NCI-H2081 (cell line): ENCODE measurements at regions not wholly inside any gene's neighbourhood (a gene's known extent, or its start where the extent isn't known, plus 50 kb on each side); places are given as distances from the start of the nearest gene placed in this dataset.
"Not testable (repeated sequence)": the region's sequence is repeated elsewhere in the genome, so short reads cannot be mapped to it uniquely, and the experiment has no call there.

ENCODE experiments used
- DNase-seq, 2 experiments: peaks; one replicate each; lab custom pipeline; 2025; lab: John Stamatoyannopoulos, UW

DNA sequence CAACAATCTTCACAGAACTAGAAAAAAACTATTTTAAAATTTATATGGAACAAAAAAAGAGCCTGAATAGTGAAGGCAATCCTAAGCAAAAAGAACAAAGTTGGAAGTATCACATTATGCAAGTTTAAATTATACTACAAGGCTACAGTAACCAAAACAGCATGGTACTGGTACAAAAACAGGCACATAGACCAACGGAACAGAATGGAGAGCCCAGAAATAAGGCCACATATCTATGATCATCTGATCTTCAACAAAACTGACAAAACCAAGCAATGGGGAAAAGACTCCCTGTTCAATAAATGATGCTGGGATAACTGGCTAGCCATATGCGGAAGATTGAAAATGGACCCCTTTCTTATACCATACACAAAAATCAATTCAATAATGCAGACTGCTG is 74.4 kb upstream of the RTN4 start:
- not testable (repeated sequence) for DNase-seq

DNA sequence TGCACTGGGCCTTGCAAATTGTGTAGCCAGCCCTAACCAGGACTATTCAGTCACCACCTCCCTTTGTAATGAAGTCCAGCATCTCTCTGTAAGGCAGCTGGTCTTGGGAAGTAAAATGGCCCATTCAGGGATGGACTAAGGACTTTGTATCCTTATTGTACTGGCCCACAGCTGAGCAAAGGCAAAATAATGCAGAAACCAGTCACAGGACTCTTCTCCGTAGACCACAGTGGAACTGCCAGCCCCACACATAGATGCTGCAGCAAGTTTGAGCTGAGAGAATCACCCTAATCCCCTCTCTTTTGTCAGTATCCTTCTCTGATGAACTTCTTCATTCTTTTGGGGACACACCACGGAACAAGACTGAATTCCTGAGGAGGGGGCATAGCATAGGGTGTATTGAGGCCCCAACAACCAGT is 73.6 kb upstream of the RTN4 start:
- no peak for DNase-seq

DNA sequence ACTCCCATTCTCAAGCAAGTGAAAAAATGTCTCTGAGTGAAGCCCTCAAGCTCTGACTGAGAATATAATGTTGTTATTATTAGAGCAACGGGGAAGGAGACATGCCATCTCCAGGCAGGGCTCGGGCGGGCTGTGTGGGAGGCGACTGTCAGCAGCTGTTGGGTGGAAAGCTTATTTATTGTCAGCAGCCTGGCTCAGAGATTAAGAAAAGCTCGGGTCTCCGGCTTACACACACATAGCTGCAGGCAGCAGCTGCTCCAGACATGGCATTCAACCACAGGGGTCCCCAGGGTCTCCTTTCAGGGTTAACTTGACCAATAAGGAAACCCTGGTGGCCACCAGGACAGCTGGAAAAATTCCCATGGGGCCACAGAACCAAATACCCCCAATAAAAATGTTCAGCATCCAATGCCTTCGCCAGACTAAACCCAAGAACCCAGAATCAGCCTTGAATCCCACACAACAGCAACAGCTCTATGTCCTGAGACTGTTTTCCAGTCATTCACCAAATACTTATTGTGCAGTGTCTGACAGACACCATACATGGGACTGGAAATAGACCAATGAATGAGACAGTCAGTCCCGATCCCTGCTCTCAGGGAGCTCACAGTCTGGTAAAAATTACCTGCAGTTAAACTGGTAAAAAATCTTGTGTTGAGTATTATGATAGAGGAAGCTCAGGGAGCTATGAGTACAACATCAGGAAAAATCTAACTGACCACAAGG is 70.5 kb upstream of the RTN4 start:
- DNase-seq = no peak

DNA sequence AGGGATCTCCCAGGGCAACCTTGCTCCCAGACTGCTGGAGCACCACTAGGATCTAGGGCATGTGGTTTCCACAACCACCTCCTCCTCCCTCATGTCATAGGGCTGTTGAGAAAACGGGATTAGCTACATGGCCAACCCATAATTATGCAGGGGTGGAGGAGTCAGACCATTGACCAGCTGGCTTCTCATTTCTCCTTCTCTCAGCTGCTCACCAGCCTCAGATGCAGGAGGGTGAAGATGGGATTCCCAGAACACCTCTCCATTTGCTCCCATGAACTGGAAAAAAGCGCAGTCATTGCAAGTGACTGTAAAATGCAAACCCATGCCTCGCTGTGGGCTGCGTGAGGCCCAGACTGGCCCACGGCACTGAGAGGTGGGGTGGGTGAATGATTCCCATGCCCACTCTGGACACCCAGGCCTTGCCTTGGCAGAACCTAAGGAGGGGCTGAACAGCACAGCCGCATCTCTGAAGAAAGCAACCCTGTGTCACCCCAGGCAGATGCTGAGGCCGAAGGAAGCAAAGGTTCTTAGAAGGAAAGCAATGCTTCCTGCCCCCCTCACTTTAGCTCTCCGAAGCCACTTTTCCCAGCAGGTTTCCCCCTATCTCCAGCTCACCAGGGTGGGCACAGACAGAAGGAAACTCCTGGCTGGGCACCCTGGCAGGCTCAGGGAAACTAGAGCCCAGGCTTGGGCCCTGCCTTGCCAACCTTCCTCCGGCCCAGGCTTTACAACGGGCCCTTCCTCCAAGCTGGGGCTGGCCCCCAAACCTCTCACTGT is 69.6 kb upstream of the RTN4 start:
- DNase-seq = no peak

DNA sequence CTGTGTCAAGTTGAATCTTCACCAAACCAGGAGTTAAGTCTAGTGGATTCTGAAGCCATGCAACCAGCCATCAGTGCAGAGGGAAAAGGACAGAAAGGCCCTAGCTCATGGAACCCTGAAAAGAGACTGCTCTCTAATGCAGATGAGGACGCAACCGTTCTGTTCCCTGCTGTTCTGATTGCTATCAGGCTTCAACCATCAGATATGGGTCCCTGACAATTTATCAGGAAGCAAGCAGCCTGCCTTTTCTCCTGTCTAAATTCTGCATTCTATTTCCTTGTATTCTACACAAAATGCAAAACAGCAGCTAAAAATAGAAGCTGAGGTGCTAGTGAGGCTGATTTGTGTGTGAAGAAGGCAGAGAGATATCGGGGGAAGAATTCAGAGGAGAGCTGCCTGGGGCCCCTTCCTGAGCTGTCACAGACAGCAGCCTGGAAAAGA is 68.4 kb upstream of the RTN4 start:
- DNase-seq = no peak

DNA sequence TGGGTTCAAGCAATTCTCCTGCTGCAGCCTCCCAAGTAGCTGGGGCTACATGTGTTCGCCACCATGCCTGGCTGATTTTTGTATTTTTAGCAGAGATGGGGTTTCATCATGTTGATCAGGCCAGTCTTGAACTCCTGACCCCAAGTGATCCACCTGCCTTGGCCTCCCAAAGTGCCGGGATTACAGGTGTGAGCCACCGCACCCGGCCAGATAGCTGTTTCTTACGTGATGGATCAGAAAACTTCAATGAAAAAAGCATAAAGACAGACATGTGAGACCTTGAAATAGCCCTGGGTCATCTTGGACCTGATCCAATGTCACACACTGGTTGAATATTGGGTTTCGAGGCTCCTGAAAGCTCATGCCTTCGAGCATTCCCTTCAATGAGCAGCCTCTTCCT is 66.7 kb upstream of the RTN4 start:
- DNase-seq = no peak

DNA sequence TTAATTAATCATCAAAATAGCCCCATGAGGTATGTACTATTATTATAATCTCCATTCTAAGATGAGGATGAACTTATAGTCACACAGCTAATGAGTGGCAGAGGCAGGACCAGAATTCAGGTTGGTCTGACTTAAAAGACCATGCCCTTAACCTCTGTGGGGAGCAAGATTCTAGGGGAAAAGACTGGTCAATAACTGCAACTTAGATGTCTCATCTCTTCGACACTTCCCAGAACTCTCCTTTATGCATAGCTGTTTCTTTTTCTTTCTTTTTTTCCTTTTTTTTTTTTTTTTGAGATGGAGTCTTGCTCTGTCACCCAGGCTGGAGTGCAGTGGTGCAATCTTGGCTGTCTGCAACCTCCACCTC is 66.3 kb upstream of the RTN4 start:
- DNase-seq = no peak

DNA sequence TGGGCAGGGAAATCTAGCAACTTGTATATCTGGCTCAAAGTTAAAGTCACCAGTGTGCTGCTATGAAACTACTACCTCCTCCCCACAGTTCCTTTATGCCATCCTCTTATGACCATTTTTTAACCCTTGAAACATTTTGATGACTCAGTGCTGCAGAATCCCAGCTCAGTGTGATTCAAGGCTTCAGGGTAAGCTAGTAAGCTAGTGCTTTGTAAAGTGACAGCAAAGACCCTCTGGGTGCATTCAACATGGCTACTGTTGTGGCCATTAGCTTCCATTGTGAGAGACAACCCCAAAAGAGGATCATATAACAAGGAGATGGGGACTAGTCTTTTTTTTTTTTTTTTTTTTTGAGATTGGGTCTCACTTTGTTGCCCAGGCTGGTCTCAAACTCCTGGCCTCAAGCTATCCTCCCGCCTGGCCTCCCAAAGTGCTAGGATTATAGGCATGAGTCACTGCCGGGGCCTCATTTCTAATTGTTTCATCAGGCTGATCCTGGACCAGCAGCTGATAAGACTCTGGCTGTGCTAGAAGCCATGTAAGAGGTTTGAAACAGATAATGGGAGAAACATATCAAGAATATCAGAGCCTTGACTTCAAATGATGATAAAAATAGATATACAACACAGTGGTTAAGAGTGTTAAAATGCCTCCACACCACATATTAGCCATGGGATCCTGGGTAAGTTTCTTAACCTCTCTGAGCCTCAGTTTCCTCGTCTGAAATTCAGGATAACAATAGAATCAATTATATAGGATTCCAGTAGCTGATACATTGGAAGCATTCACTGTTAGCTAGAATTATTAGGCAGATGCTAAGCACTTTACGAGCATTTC is 65.7 kb upstream of the RTN4 start:
- DNase-seq = no peak

DNA sequence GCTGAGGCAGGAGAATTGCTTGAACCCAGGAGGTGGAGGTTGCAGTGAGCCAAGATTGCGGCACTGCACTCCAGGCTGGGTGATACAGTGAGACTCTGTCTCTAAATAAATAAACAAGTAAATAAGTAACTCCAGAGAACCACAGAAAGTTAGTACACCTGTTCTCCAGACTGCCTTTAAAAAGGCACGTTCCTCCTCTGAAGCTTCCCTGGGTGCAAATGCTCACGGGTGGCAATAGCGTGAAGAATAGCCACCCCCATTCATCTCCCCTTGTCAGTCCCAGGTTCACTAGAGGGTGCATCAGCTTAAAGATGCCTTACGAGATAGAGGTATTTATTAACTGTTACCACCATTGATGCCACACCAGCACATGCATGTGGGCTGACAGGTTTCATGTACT is 64.3 kb upstream of the RTN4 start:
- DNase-seq = no peak

DNA sequence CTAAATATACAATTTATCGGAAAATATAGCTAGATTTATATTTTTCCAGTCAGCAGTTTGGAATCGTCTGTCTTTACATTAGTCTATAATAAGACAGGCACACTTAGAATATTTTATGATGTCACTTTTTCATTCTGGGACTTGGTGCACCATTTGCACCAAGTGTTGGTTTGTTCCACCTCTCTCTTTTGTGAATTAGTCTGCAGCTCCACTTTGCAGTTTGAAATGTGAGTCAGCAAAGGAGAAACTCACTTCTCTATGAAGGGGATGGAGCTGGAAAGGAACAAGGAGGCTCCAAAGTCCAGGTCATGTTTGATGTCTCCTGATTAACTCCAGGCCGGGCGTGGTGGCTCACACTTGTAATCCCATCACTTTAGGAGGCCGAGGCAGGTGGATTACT is 63.8 kb upstream of the RTN4 start:
- DNase-seq = no peak

DNA sequence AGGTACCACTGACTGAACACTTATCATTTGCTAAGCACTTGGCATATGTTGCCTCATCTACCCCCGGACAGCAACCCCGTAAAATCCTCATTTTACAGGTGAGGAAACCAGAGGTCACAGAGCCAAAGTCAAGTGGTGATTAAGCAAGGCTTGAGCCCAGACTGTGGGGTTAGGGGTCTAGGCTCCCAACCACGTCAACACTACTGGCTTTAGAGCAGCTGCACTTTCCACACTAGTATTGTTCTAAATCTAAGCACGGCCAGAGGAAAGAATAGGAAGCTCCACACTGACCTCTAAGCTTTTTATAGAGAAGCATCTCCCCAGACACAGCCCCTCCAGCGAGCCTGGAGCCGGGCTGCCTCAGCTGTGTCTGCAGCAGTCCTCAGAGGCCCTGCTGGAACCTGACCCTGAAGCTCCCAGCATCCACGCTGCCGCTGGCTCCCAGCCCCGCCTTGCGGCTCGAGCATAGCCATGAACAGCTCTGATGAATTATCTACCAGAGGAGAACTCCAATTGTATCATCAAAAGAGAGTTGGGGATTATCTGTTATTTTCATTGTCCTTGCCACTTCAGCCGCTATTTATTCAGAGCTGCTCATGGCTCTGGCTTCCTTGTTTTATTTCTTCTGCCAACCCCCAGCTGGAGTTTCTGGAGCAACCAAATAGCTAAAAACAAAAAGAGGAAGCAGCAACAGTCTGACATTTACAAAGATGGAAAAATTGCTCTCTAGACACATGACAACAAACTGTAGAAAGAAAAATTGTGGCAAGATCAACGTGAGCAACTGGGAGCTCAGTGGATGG is 62.2 kb upstream of the RTN4 start:
- no peak for DNase-seq

DNA sequence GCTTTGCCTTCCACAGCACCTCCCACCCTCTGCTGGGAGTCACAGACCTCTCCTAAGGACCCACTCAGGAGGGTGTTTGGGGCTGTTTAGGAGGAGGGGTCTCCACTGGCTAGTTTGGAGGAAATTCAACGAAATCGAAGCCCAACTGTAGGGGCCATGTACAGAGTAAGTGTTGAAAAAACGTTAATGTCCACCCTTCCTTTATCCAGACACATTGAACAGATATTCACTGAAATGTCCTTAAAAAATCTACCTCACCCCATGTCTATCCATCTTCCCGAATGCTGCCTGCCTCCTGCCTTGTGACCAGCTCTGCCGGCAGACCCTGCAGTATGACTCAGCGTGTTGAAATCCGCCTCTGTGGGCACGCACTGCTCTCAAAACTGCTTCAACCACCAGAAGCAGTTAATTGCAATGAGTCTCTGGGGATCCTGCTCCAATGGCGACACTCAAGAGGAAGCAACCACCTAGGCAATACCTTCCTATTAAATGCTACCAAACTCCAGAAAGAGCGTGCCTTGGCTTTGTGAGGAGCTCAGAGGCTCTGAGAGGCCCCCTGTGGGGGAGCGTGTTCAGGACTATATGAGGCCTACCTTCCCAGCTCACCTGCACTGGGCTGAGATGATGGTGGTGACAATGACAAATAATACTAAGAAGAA is 61.4 kb upstream of the RTN4 start:
- DNase-seq = peak; percentile 15 to 42

DNA sequence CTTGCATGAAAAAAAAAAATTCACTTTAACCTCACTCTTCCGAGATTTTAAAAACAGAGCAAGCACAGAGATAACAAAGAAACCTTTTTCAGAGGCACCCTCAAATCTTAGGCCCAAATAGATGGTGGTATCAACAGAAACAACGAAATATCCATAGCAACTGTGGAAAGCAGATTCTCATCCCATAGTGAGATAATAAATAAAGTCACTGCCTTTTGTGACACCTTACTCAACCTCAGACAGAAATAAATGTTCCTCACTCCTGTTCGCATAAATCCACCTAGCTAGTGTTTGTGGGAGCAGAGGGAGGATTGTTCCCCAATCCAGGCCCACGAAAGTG is 60.9 kb upstream of the RTN4 start:
- DNase-seq = no peak

DNA sequence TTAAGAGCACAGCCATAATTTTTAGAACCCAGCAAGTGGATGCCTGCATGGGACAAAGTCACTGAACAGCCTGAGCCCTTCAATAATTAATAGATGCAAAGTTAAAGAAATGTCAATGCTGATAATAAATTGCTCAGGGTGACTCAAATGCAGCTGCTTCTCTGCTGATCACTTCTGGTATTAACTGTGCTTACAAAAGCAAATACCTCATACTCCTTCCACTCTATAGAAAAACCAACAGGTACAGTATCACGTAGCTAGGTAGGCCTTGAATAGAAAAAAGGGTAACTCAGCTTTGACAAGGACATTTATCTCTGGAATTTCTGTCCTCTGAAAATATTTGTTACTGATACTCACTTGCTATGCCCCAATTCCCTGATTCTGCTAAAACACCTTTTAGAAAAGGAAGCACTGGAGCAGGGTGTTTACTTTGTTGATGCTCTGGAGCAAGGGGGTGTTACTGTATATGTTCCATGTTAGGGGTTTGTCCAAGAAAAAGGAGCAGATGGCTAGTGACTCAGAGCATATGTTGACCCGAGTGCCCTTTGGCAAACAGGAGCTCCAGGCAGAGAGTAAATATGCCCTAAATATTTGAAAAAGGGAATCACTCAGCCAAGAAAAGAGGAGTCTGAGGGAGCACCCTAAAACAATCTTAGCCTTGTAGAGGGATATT is 59.1 kb upstream of the RTN4 start:
- DNase-seq = peak; percentile 20 to 75

DNA sequence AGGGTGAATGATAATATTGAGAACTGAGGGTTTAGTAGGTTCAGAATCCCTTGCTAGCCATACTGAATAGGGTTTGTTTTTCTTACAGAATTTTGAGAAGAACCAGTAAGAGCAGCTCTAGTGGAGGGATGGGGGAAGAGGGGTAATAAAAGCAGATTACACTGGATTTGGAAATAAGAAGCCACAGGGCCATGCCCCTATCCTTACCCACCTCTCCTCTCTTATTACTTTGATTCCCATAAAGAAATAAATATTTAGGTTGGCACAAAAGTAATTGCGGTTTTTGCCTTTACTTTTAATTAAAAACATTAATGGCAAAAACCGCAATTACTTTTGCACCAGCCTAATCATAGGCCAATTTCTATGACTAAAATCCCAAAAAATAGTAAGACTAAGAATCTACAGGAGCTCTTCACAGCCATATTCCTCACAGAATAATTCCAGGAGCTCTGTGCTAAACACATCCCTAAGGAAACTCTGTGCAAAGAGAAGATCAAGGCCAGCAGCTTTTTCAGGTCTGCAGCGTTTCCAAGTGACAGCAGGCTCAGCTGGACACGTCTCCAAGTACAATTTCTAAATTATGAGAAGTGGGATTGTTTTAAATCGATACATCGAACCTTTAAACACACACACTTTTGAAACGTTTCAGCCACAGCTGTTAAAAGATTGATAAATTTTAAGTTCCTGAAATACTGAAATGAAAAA is 58.4 kb upstream of the RTN4 start:
- DNase-seq = no peak

DNA sequence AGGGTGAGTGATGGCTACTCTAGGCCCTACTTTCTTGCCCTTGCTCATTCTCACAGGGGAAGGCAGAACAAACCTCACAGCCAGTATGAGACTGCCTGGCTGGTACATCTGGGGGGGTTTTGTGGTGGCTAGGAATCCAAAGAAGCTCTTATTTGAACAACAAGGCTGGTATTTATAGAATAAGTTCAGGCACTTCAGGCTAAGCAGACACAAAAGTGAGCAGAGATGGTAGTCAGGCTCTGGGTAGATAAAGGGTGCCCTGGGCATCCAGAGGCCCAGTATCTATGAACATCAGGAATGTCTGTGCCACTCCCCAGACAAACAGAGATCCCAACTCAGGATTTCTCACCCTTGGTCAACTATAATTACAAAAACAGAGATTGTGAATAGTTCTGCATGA is 57.2 kb upstream of the RTN4 start:
- DNase-seq = no peak

DNA sequence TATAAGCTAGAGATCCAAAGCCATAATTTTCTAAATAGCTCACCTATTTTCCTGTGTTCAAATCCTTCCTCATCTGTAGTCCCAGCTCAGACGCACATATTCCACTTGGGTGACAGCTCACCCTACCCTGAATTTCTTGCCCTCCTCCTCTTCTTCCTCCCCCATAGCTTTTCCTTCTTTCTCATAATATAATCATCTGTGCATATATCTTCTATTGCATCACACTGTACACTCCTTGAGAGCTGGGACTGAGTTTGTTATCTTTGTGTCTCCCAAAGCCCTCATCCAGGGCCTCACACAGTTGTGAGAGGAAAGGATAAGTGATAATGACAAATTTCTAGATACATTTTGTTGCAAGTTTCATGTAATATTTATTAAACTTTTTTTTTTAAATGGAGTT is 55.9 kb upstream of the RTN4 start:
- DNase-seq = no peak

DNA sequence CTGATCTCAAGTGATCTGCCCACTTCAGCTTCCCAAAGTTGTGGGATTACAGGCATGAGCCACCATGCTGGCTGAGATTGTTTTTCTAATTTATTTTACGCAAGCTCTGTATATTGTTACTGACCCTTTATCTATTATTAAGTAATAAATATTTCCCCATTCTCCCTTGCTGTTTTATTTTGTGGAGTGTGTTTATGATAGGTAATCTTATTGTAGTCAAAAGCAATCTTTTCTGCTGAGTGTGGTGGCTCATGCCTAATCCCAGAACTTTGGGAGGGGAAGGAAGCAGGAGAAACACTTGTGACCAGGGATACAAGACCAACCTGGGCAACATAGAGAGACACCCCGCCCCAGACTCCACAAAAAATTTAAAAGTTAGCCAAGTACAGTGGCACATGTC is 55.2 kb upstream of the RTN4 start:
- DNase-seq = no peak

DNA sequence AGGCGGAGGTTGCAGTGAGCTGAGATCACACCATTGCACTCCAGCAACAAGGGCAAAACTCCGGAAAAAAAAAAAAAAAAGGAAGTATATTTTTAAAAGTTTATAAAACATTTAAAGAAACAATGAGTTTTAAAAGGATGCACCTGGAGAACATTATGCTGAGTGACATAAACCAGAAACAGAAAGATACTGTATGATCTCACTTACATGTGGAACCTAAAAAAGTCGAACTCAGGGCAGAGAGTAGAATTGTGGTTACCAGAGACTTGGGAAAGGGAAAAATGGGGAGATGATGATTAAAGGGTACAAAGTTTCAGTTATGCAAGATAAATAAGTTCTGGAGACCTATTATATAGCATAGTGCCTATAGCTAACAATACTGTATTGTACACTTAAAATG is 52.8 kb upstream of the RTN4 start:
- DNase-seq = no peak

DNA sequence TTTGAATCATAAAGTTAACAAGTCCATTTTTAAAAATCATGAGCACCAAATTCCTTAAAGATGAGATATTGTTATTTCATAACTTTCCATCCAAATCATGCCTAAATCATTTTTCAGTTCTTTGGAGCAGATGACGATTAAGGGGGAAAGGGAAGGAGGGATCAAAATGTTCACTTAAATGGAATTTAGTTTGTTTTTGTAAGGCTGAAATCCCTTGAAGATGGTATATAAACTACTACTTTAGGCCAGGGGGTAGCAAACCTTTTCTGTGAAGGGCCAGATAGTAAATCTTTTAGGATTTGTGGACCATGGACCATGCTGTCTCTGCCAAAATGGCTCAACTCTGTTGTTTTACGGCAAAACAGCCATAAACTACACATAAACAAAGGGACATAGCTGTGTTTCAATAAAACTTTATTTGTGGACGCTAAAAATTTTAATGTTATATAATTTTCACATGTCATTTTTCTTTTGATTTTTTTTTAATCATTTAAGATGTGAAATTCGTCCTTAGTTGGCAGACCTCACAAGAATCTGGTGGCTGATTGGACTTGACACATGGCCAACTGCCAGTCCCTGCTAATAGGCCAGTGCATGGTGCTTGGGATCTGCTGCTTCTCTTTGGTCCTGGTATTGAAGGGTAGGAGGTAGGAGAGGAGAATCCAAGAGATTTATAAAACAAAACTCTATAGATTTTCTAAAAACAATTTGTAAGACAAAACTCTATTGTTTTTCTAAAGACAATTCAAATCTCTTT is 52.0 kb upstream of the RTN4 start:
- no peak for DNase-seq
